D721Med (cell line): ENCODE measurements at regions not wholly inside any gene's neighbourhood (a gene's known extent, or its start where the extent isn't known, plus 50 kb on each side); places are given as distances from the start of the nearest gene placed in this dataset.

Source experiments
- DNase-seq: peaks from one replicate; pipeline ENCODE4 v3.0.0; 2011; ENCODE audit warnings: low spot score; ENCODE audit not compliant: insufficient read length
- FAIRE-seq: peaks from 2 replicates; lab custom pipeline; 2011; peaks lifted over from hg19 to GRCh38; lab: Jason Lieb, UNC
- CTCF ChIP-seq: IDR thresholded peaks from 2 replicates; pipeline ENCODE4 v1.5.1; 2012; ENCODE audit warnings: mild to moderate bottlenecking, control low read depth; ENCODE audit not compliant: insufficient read depth; ENCODE audit errors: missing control alignments

- FAIRE-seq (no peak), DNase-seq (no peak)
- TF ChIP-seq CTCF = no peak
These were observed 838.7 kb upstream of the API5 start for GRCh38 chr11:42473106-42473505.

GRCh38 chr11:42482822-42483221 lies 829.0 kb upstream of the API5 start:
- FAIRE-seq (no peak), DNase-seq (no peak)
- no peak for TF ChIP-seq CTCF

- no peak for DNase-seq
- FAIRE-seq = no peak
- TF ChIP-seq CTCF = no peak
These were observed 821.3 kb upstream of the API5 start for GRCh38 chr11:42490506-42490905.

- TF ChIP-seq CTCF = no peak
- DNase-seq = no peak
- no peak for FAIRE-seq
These were observed 817.3 kb upstream of the API5 start for GRCh38 chr11:42494459-42494858.

GRCh38 chr11:42498971-42499370 lies 812.8 kb upstream of the API5 start:
- FAIRE-seq = no peak
- TF ChIP-seq CTCF = no peak
- no peak for DNase-seq

GRCh38 chr11:42502151-42502550 lies 809.6 kb upstream of the API5 start:
- DNase-seq = no peak
- FAIRE-seq = no peak
- no peak for TF ChIP-seq CTCF

- DNase-seq (no peak), FAIRE-seq (no peak)
- TF ChIP-seq CTCF = no peak
These were observed 789.8 kb upstream of the API5 start for GRCh38 chr11:42521994-42522393.
